HEK293 (cell line): ENCODE measurements at regions not wholly inside any gene's neighbourhood (a gene's known extent, or its start where the extent isn't known, plus 50 kb on each side); places are given as distances from the start of the nearest gene placed in this dataset.

Experiments
- CTCF ChIA-PET: fragments of 350-600 bp; formaldehyde crosslinking; extraction: SDS; loops from one replicate; lab custom pipeline; 2021; ENCODE audit warnings: antibody characterized with exemption; lab: Yijun Ruan, JAX
- POLR2A ChIA-PET: fragments of 300-600 bp; formaldehyde crosslinking; extraction: SDS; loops from one replicate; lab custom pipeline; 2020; ENCODE audit warnings: antibody characterized with exemption, inconsistent platforms; lab: Yijun Ruan, JAX
- H3K27ac ChIP-seq: fragments of 200-500 bp; sonication (Bioruptor generic); 2 replicates; pipeline ENCODE4 v1.5.1; 2014; ENCODE audit warnings: low read depth, low read length, control low read depth, inconsistent platforms; ENCODE audit errors: extremely low read depth
- H3K36me3 ChIP-seq, 2 experiments: fragments of 200-500 bp in 1 of 2; sonication (Bioruptor generic) in 1 of 2; 1 replicate in 1 of 2; 2 replicates in 1 of 2; pipeline ENCODE4 v1.5.1; 2014 to 2017; ENCODE audit warnings: inconsistent platforms in 2 of 2, low read length in 2 of 2; ENCODE audit not compliant: control insufficient read depth in 2 of 2, insufficient read depth in 1 of 2
- H3K4me1 ChIP-seq: fragments of 200-500 bp; sonication (Bioruptor generic); 2 replicates; pipeline ENCODE4 v1.5.1; 2014; ENCODE audit warnings: mild to moderate bottlenecking, low read length, inconsistent platforms; ENCODE audit not compliant: control insufficient read depth, insufficient read depth
- H3K4me3 ChIP-seq: 2 replicates; pipeline ENCODE4 v1.5.1; 2011; ENCODE audit warnings: low read depth, mild to moderate bottlenecking, control low read depth, low read length, moderate library complexity
- H3K9me3 ChIP-seq: fragments of 200-500 bp; sonication (Bioruptor generic); 2 replicates; pipeline ENCODE4 v1.5.1; 2014; ENCODE audit warnings: low read depth, low read length, inconsistent platforms; ENCODE audit not compliant: control insufficient read depth, insufficient read depth
- MEIS1 ChIP-seq: sonication (generic); formaldehyde crosslinking; IDR thresholded peaks from 2 replicates; pipeline ENCODE4 v1.8.1; 2022; ENCODE audit warnings: missing genetic modification reagents, mild to moderate bottlenecking, borderline replicate concordance
- PRDM1 ChIP-seq: fragments of 450-650 bp; formaldehyde crosslinking; IDR thresholded peaks from 2 replicates; pipeline ENCODE4; 2016; ENCODE audit warnings: missing biosample characterization, missing genetic modification characterization
- RBAK ChIP-seq: fragments of 450-650 bp; formaldehyde crosslinking; IDR thresholded peaks from 2 replicates; pipeline ENCODE4 v1.5.1; 2016; ENCODE audit warnings: missing biosample characterization, missing genetic modification characterization
- YY1 ChIP-seq: fragments of 450-650 bp; formaldehyde crosslinking; IDR thresholded peaks from 2 replicates; pipeline ENCODE4 v1.5.1; 2018; ENCODE audit warnings: missing biosample characterization, missing genetic modification characterization
- ZBTB11 ChIP-seq: fragments of 450-650 bp; formaldehyde crosslinking; conservative IDR thresholded peaks from 2 replicates; pipeline ENCODE4 v1.5.1; 2016; ENCODE audit warnings: low read depth, missing biosample characterization, missing genetic modification characterization
- ZFHX2 ChIP-seq: fragments of 450-650 bp; formaldehyde crosslinking; conservative IDR thresholded peaks from 2 replicates; pipeline ENCODE4 v1.5.1; 2016; ENCODE audit warnings: missing biosample characterization, missing genetic modification characterization
- ZFP3 ChIP-seq: fragments of 450-650 bp; formaldehyde crosslinking; IDR thresholded peaks from 2 replicates; pipeline ENCODE4 v1.5.1; 2016; ENCODE audit warnings: low read depth, missing biosample characterization, missing genetic modification characterization
- ZNF121 ChIP-seq: fragments of 450-650 bp; formaldehyde crosslinking; IDR thresholded peaks from 2 replicates; pipeline ENCODE4 v1.5.1; 2016; ENCODE audit warnings: missing biosample characterization, missing genetic modification characterization
- ZNF133 ChIP-seq: fragments of 450-650 bp; formaldehyde crosslinking; IDR thresholded peaks from 2 replicates; pipeline ENCODE4 v1.5.1; 2016; ENCODE audit warnings: missing biosample characterization, missing genetic modification characterization
- ZNF473 ChIP-seq: fragments of 450-650 bp; formaldehyde crosslinking; IDR thresholded peaks from 2 replicates; pipeline ENCODE4 v1.5.1; 2017; ENCODE audit warnings: missing biosample characterization, missing genetic modification characterization
- ZNF529 ChIP-seq: fragments of 450-650 bp; formaldehyde crosslinking; IDR thresholded peaks from 2 replicates; pipeline ENCODE4 v1.5.1; 2017; ENCODE audit warnings: missing genetic modification characterization, missing biosample characterization; ENCODE audit not compliant: insufficient replicate concordance
- ZNF530 ChIP-seq: fragments of 450-650 bp; formaldehyde crosslinking; IDR thresholded peaks from 2 replicates; pipeline ENCODE4 v1.5.1; 2016; ENCODE audit warnings: low read depth, missing biosample characterization, missing genetic modification characterization
- ZNF555 ChIP-seq: fragments of 450-650 bp; formaldehyde crosslinking; conservative IDR thresholded peaks from 2 replicates; pipeline ENCODE4 v1.5.1; 2017; ENCODE audit warnings: missing biosample characterization, mild to moderate bottlenecking, missing genetic modification characterization, inconsistent platforms
- ZNF623 ChIP-seq: fragments of 450-650 bp; formaldehyde crosslinking; IDR thresholded peaks from 2 replicates; pipeline ENCODE4 v1.5.1; 2016; ENCODE audit warnings: missing biosample characterization, missing genetic modification characterization
- ZNF629 ChIP-seq: fragments of 450-650 bp; formaldehyde crosslinking; IDR thresholded peaks from 2 replicates; pipeline ENCODE4 v1.5.1; 2017; ENCODE audit warnings: missing biosample characterization, missing genetic modification characterization
- ZNF658 ChIP-seq: fragments of 450-650 bp; formaldehyde crosslinking; IDR thresholded peaks from 2 replicates; pipeline ENCODE4; 2016; ENCODE audit warnings: missing biosample characterization, missing genetic modification characterization
- ZNF791 ChIP-seq: fragments of 450-650 bp; formaldehyde crosslinking; IDR thresholded peaks from 2 replicates; pipeline ENCODE4 v1.5.1; 2016; ENCODE audit warnings: missing biosample characterization, missing genetic modification characterization
- ZSCAN23 ChIP-seq: fragments of 450-650 bp; formaldehyde crosslinking; IDR thresholded peaks from 2 replicates; pipeline ENCODE4 v1.5.1; 2016; ENCODE audit warnings: missing biosample characterization, missing genetic modification characterization
- TF ChIP-seq, protein P1 (sequence below): fragments of 450-650 bp; formaldehyde crosslinking; IDR thresholded peaks from 2 replicates; pipeline ENCODE4 v1.5.1; 2017; ENCODE audit warnings: missing biosample characterization, missing genetic modification characterization
- TF ChIP-seq, protein P2 (sequence below): fragments of 450-650 bp; formaldehyde crosslinking; IDR thresholded peaks from 2 replicates; pipeline ENCODE4 v1.5.1; 2017; ENCODE audit warnings: missing biosample characterization, missing genetic modification characterization
- TF ChIP-seq, protein P3 (sequence below): fragments of 450-650 bp; formaldehyde crosslinking; IDR thresholded peaks from 2 replicates; pipeline ENCODE4 v1.5.1; 2016; ENCODE audit warnings: missing biosample characterization, missing genetic modification characterization
- TF ChIP-seq, protein P4 (sequence below): fragments of 450-650 bp; formaldehyde crosslinking; IDR thresholded peaks from 2 replicates; pipeline ENCODE4 v1.5.1; 2016; ENCODE audit warnings: missing biosample characterization, missing genetic modification characterization, borderline replicate concordance

DNA sequence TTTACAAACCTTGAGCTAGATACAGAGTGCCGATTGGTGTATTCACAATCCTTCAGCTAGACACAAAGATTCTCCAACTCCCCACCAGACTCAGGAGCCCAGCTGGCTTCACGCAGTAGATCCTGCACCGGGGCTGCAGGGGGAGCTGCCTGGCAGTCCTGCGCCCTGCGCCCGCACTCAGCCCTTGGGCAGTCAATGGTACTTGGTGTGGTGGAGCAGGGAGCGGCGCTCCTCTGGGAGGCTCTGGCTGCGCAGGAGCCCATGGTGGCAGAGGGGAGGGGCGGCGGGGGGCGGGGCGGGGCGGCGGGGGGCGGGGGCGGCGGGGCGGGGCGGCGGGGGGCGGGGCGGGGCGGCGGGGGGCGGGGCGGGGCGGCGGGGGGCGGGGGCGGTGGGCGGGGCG is 923.4 kb downstream of the SOCS6 start:
- no peaks in the 10 kb centered on the region for H3K9me3 ChIP-seq
- H3K4me3 ChIP-seq = no peak overlapping the region
- H3K4me1 ChIP-seq = no peaks in the 10 kb centered on the region
- POLR2A ChIA-PET = no interaction called here
- H3K27ac ChIP-seq = no peak overlapping the region
- TF ChIP-seq ZNF629 (tag by site-specific recombination) (no peak), YY1 (tag by site-specific recombination) (no peak), PRDM1 (tag by site-specific recombination) (no peak), ZNF791 (tag by site-specific recombination) (no peak), ZSCAN23 (no peak)
- TF ChIP-seq, protein P1, sequence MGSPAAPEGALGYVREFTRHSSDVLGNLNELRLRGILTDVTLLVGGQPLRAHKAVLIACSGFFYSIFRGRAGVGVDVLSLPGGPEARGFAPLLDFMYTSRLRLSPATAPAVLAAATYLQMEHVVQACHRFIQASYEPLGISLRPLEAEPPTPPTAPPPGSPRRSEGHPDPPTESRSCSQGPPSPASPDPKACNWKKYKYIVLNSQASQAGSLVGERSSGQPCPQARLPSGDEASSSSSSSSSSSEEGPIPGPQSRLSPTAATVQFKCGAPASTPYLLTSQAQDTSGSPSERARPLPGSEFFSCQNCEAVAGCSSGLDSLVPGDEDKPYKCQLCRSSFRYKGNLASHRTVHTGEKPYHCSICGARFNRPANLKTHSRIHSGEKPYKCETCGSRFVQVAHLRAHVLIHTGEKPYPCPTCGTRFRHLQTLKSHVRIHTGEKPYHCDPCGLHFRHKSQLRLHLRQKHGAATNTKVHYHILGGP (tag by site-specific recombination) = no peak
- no peaks in the 10 kb centered on the region for H3K36me3 ChIP-seq
- CTCF ChIA-PET = no interaction called here

DNA sequence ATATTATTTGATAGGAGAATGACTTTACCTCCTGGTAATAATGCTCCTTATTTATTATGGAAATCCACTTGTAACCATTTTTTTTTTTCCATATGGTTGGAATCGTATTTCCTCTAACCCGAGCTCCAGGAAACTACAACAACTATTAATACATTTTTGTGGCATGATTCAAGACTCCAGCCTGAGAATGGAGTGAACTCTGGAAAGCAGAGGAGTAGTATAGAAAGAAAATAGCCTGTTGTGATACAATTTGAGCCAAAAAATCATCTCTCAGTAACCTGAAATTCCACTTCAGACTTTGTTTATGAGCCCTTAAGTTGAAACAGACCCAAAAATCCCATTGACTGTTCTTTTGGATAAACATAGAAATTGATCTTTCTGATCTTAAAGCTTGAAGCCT is 921.1 kb downstream of the SOCS6 start:
- CTCF ChIA-PET = no interaction called here
- H3K9me3 ChIP-seq = no peaks in the 10 kb centered on the region
- H3K4me1 ChIP-seq = no peaks in the 10 kb centered on the region
- H3K4me3 ChIP-seq = no peak overlapping the region
- H3K36me3 ChIP-seq = no peaks in the 10 kb centered on the region
- POLR2A ChIA-PET = no interaction called here
- TF ChIP-seq ZNF133 (tag by site-specific recombination) = no peak
- no peak for TF ChIP-seq ZNF623 (tag by site-specific recombination)
- TF ChIP-seq, protein P2, sequence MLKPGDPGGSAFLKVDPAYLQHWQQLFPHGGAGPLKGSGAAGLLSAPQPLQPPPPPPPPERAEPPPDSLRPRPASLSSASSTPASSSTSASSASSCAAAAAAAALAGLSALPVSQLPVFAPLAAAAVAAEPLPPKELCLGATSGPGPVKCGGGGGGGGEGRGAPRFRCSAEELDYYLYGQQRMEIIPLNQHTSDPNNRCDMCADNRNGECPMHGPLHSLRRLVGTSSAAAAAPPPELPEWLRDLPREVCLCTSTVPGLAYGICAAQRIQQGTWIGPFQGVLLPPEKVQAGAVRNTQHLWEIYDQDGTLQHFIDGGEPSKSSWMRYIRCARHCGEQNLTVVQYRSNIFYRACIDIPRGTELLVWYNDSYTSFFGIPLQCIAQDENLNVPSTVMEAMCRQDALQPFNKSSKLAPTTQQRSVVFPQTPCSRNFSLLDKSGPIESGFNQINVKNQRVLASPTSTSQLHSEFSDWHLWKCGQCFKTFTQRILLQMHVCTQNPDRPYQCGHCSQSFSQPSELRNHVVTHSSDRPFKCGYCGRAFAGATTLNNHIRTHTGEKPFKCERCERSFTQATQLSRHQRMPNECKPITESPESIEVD (tag by site-specific recombination) = no peak
- no peak for TF ChIP-seq ZFP3
- no peak for TF ChIP-seq ZNF658
- TF ChIP-seq, all 188 proteins: peak for 0
- no peak overlapping the region for H3K27ac ChIP-seq

GRCh38 chr18:71194438-71194837 is 905.6 kb downstream of the SOCS6 start:
- CTCF ChIA-PET = interaction anchor here (0.6 kb wide), 1 partner anchor 43 kb away, joined by 4 read pairs; no protein-coding TSS in a partner anchor
- POLR2A ChIA-PET = no interaction called here
- no peaks in the 10 kb centered on the region for H3K36me3 ChIP-seq
- H3K27ac ChIP-seq = no peak overlapping the region
- H3K9me3 ChIP-seq = no peaks in the 10 kb centered on the region
- H3K4me1 ChIP-seq = no peaks in the 10 kb centered on the region
- H3K4me3 ChIP-seq = no peak overlapping the region
- TF ChIP-seq ZNF530 (tag by site-specific recombination) (no peak), ZNF623 (tag by site-specific recombination) (no peak), ZNF555 (tag by site-specific recombination) (no peak), ZNF473 (no peak), ZNF121 (no peak), RBAK (tag by site-specific recombination) (no peak), ZFHX2 (tag by site-specific recombination) (no peak), MEIS1 (CRISPR knock-in tag) (no peak), ZNF529 (tag by site-specific recombination) (no peak), ZBTB11 (tag by site-specific recombination) (no peak)
- TF ChIP-seq, protein P3, sequence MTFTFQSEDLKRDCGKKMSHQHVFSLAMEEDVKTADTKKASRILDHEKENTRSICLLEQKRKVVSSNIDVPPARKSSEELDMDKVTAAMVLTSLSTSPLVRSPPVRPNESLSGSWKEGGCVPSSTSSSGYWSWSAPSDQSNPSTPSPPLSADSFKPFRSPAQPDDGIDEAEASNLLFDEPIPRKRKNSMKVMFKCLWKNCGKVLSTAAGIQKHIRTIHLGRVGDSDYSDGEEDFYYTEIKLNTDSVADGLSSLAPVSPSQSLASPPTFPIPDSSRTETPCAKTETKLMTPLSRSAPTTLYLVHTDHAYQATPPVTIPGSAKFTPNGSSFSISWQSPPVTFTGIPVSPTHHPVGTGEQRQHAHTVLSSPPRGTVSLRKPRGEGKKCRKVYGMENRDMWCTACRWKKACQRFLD (tag by site-specific recombination) = no peak
- TF ChIP-seq, protein P4, sequence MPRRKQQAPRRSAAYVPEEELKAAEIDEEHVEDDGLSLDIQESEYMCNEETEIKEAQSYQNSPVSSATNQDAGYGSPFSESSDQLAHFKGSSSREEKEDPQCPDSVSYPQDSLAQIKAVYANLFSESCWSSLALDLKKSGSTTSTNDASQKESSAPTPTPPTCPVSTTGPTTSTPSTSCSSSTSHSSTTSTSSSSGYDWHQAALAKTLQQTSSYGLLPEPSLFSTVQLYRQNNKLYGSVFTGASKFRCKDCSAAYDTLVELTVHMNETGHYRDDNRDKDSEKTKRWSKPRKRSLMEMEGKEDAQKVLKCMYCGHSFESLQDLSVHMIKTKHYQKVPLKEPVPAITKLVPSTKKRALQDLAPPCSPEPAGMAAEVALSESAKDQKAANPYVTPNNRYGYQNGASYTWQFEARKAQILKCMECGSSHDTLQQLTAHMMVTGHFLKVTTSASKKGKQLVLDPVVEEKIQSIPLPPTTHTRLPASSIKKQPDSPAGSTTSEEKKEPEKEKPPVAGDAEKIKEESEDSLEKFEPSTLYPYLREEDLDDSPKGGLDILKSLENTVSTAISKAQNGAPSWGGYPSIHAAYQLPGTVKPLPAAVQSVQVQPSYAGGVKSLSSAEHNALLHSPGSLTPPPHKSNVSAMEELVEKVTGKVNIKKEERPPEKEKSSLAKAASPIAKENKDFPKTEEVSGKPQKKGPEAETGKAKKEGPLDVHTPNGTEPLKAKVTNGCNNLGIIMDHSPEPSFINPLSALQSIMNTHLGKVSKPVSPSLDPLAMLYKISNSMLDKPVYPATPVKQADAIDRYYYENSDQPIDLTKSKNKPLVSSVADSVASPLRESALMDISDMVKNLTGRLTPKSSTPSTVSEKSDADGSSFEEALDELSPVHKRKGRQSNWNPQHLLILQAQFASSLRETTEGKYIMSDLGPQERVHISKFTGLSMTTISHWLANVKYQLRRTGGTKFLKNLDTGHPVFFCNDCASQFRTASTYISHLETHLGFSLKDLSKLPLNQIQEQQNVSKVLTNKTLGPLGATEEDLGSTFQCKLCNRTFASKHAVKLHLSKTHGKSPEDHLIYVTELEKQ = no peak
